ENCODE measurements at regions not wholly inside any gene's neighbourhood (a gene's known extent, or its start where the extent isn't known, plus 50 kb on each side); places are given as distances from the start of the nearest gene placed in this dataset.
A peak's percentile ranks its signal among the peaks of the same experiment; 100 is the strongest.
"Not testable (repeated sequence)": the region's sequence is repeated elsewhere in the genome, so short reads cannot be mapped to it uniquely, and the experiment has no call there.

GRCh38 chr19:31444931-31445330 is 95.7 kb upstream of the TSHZ3 start:
- DNase-seq (ENCODE audit: low read depth in 4 of 4, low spot score in 3 of 4) = peak in 1 of 4 donors; percentile 20

GRCh38 chr19:31445406-31445805 is 96.2 kb upstream of the TSHZ3 start:
- no peak for DNase-seq (ENCODE audit: low read depth in 4 of 4, low spot score in 3 of 4)

GRCh38 chr19:31448221-31448657 is 99.0 kb upstream of the TSHZ3 start:
- DNase-seq (ENCODE audit: low read depth in 4 of 4, low spot score in 3 of 4) = no peak

- DNase-seq (ENCODE audit: low read depth in 4 of 4, low spot score in 3 of 4) = no peak
Observed at GRCh38 chr19:31449379-31449778, 100.1 kb upstream of the TSHZ3 start.

- DNase-seq (ENCODE audit: low read depth in 4 of 4, low spot score in 3 of 4) = no peak
Observed at GRCh38 chr19:31450696-31451095, 101.5 kb upstream of the TSHZ3 start.

GRCh38 chr19:31451686-31452330 is 102.6 kb upstream of the TSHZ3 start:
- no peak for DNase-seq (ENCODE audit: low read depth in 4 of 4, low spot score in 3 of 4)

- DNase-seq (ENCODE audit: low read depth in 4 of 4, low spot score in 3 of 4) = no peak
Observed at GRCh38 chr19:31459430-31459829, 110.2 kb upstream of the TSHZ3 start.

GRCh38 chr19:31461814-31462539 is 112.7 kb upstream of the TSHZ3 start:
- no peak for DNase-seq (ENCODE audit: low read depth in 4 of 4, low spot score in 3 of 4)

- no peak for DNase-seq (ENCODE audit: low read depth in 4 of 4, low spot score in 3 of 4)
Observed at GRCh38 chr19:31470229-31470939, 121.1 kb upstream of the TSHZ3 start.

GRCh38 chr19:31470952-31471351 is 121.7 kb upstream of the TSHZ3 start:
- no peak for DNase-seq (ENCODE audit: low read depth in 4 of 4, low spot score in 3 of 4)

- no peak for DNase-seq (ENCODE audit: low read depth in 4 of 4, low spot score in 3 of 4)
Observed at GRCh38 chr19:31478241-31478640, 129.0 kb upstream of the TSHZ3 start.

- DNase-seq (ENCODE audit: low read depth in 4 of 4, low spot score in 3 of 4) = no peak
Observed at GRCh38 chr19:31483226-31483857, 134.1 kb upstream of the TSHZ3 start.

- not testable (repeated sequence) for DNase-seq (ENCODE audit: low read depth in 4 of 4, low spot score in 3 of 4)
Observed at GRCh38 chr19:31484858-31485410, 135.7 kb upstream of the TSHZ3 start.

GRCh38 chr19:31485472-31485871 is 136.2 kb upstream of the TSHZ3 start:
- no peak for DNase-seq (ENCODE audit: low read depth in 4 of 4, low spot score in 3 of 4)

- DNase-seq (ENCODE audit: low read depth in 4 of 4, low spot score in 3 of 4) = no peak
Observed at GRCh38 chr19:31491242-31491641, 142.0 kb upstream of the TSHZ3 start.

GRCh38 chr19:31492050-31492449 is 142.8 kb upstream of the TSHZ3 start:
- DNase-seq (ENCODE audit: low read depth in 4 of 4, low spot score in 3 of 4) = no peak

- no peak for DNase-seq (ENCODE audit: low read depth in 4 of 4, low spot score in 3 of 4)
Observed at GRCh38 chr19:31496076-31496475, 146.8 kb upstream of the TSHZ3 start.

- no peak for DNase-seq (ENCODE audit: low read depth in 4 of 4, low spot score in 3 of 4)
Observed at GRCh38 chr19:31497709-31498108, 148.5 kb upstream of the TSHZ3 start.

GRCh38 chr19:31498781-31499180 is 149.5 kb upstream of the TSHZ3 start:
- DNase-seq (ENCODE audit: low read depth in 4 of 4, low spot score in 3 of 4) = no peak

- no peak for DNase-seq (ENCODE audit: low read depth in 4 of 4, low spot score in 3 of 4)
Observed at GRCh38 chr19:31499281-31500196, 150.3 kb upstream of the TSHZ3 start.
